H1 (cell line): ENCODE measurements at regions not wholly inside any gene's neighbourhood (a gene's known extent, or its start where the extent isn't known, plus 50 kb on each side); places are given as distances from the start of the nearest gene placed in this dataset.

Experiments used
- CTCF ChIA-PET: fragments of 300-600 bp; sonication (Branson Sonifier 250); formaldehyde crosslinking; loops from one replicate; lab custom pipeline; 2021; ENCODE audit not compliant: partially characterized antibody; lab: Charles Lee
- POLR2A ChIA-PET: fragments of 300-600 bp; sonication (Branson Sonifier 250); formaldehyde crosslinking; loops from one replicate; lab custom pipeline; 2021; ENCODE audit warnings: inconsistent platforms; ENCODE audit not compliant: partially characterized antibody; lab: Charles Lee
- DNase-seq, 2 experiments: peaks; one replicate each; pipeline versions ENCODE4 v3.0.0 to v3.0.0-alpha.2; 2010 to 2022; ENCODE audit warnings: low spot score in 2 of 2, low read depth in 1 of 2, mixed read lengths in 1 of 2
- FAIRE-seq: peaks from 2 replicates; lab custom pipeline; 2011; peaks lifted over from hg19 to GRCh38; lab: Jason Lieb, UNC
- H2AFZ ChIP-seq: 2 replicates; pipeline ENCODE4 v1.8.1; 2012; ENCODE audit warnings: low read length, inconsistent platforms
- H2AK5ac ChIP-seq: 2 replicates; pipeline ENCODE4 v1.6.1; 2013; ENCODE audit warnings: low read depth, low read length
- H2BK120ac ChIP-seq: replicated peaks from 2 replicates; pipeline ENCODE3; 2013; ENCODE audit warnings: low read depth, low read length, inconsistent platforms
- H2BK12ac ChIP-seq: 2 replicates; pipeline ENCODE4 v1.6.1; 2013; ENCODE audit warnings: low read depth, low read length
- H2BK15ac ChIP-seq: 2 replicates; pipeline ENCODE4 v1.6.1; 2013; ENCODE audit warnings: low read length
- H2BK20ac ChIP-seq: 2 replicates; pipeline ENCODE4 v1.6.1; 2013; ENCODE audit warnings: low read length
- H2BK5ac ChIP-seq: 2 replicates; pipeline ENCODE4 v1.6.1; 2013; ENCODE audit warnings: low read depth, low read length
- H3K14ac ChIP-seq: 2 replicates; pipeline ENCODE4 v1.6.1; 2013; ENCODE audit warnings: inconsistent platforms; ENCODE audit not compliant: insufficient read length
- H3K18ac ChIP-seq: 2 replicates; pipeline ENCODE4 v1.6.1; 2013; ENCODE audit warnings: low read length; ENCODE audit errors: extremely low read depth
- H3K23ac ChIP-seq: 2 replicates; pipeline ENCODE4 v1.6.1; 2013; ENCODE audit warnings: inconsistent platforms; ENCODE audit not compliant: insufficient read length
- H3K23me2 ChIP-seq: 2 replicates; pipeline ENCODE4 v1.6.1; 2013; ENCODE audit warnings: low read depth, low read length
- H3K27ac ChIP-seq: 2 replicates; pipeline ENCODE4 v1.6.1; 2011; ENCODE audit warnings: low read depth, low read length, inconsistent platforms
- H3K27me3 ChIP-seq, 4 experiments: replicated peaks in 1 of 4; 1 replicate in 1 of 4; 2 replicates in 3 of 4; pipeline versions ENCODE4 v1.6.1 to v1.8.1; 2011 to 2013; ENCODE audit warnings: low read length in 3 of 4, mild to moderate bottlenecking in 3 of 4, inconsistent platforms in 2 of 4, mixed read lengths in 2 of 4, moderate library complexity in 1 of 4; ENCODE audit not compliant: control insufficient read depth in 3 of 4, insufficient read depth in 3 of 4; ENCODE audit errors: extremely low read depth in 1 of 4
- H3K36me3 ChIP-seq, 4 experiments: 2 replicates each; pipeline versions ENCODE4 v1.6.1 to v1.8.1; 2011 to 2013; ENCODE audit warnings: mild to moderate bottlenecking in 4 of 4, low read length in 3 of 4, moderate library complexity in 2 of 4, control low read depth in 1 of 4, inconsistent platforms in 1 of 4; ENCODE audit not compliant: insufficient read depth in 4 of 4, control insufficient read depth in 2 of 4
- H3K4ac ChIP-seq: replicated peaks from 2 replicates; pipeline ENCODE3; 2013; ENCODE audit warnings: low read length, low read depth, mixed read lengths, inconsistent platforms; ENCODE audit not compliant: insufficient read length
- H3K4me1 ChIP-seq, 4 experiments: replicated peaks in 1 of 4; 1 replicate in 1 of 4; 2 replicates in 3 of 4; pipeline versions ENCODE4 v1.6.1 to v1.8.1; 2011 to 2013; ENCODE audit warnings: low read length in 3 of 4, inconsistent platforms in 2 of 4, mixed read lengths in 1 of 4; ENCODE audit not compliant: insufficient read depth in 4 of 4, control insufficient read depth in 3 of 4
- H3K4me2 ChIP-seq, 2 experiments: 2 replicates each; pipeline versions ENCODE4 v1.6.1 to v1.8.1; 2011 to 2013; ENCODE audit warnings: low read depth in 2 of 2, low read length in 2 of 2, control low read depth in 1 of 2, inconsistent platforms in 1 of 2, mild to moderate bottlenecking in 1 of 2; ENCODE audit not compliant: insufficient read depth in 1 of 2
- H3K4me3 ChIP-seq, 4 experiments: fragments of 200-600, 300-600 bp in 1 of 4; sonication (generic), shearing (Covaris generic), sonication (Bioruptor Twin) in 1 of 4; 2 replicates each; pipeline versions ENCODE4 v1.5.1 to v1.8.1; 2011 to 2016; ENCODE audit warnings: low read length in 4 of 4, low read depth in 3 of 4, control low read depth in 2 of 4, inconsistent platforms in 2 of 4, mild to moderate bottlenecking in 2 of 4, mixed read lengths in 1 of 4, moderate library complexity in 1 of 4; ENCODE audit not compliant: insufficient read depth in 2 of 4; ENCODE audit errors: extremely low read depth in 1 of 4
- H3K56ac ChIP-seq: replicated peaks from 2 replicates; pipeline ENCODE3; 2013; ENCODE audit warnings: low read depth, mild to moderate bottlenecking, mixed read lengths, low read length, inconsistent platforms; ENCODE audit not compliant: insufficient read length
- H3K79me1 ChIP-seq: 2 replicates; pipeline ENCODE4 v1.6.1; 2013; ENCODE audit warnings: low read depth, low read length, control low read depth
- H3K79me2 ChIP-seq, 2 experiments: 2 replicates each; pipeline versions ENCODE4 v1.6.1 to v1.8.1; 2012 to 2013; ENCODE audit warnings: low read length in 2 of 2, mild to moderate bottlenecking in 2 of 2, inconsistent platforms in 1 of 2; ENCODE audit not compliant: insufficient read depth in 2 of 2, control insufficient read depth in 1 of 2
- H3K9ac ChIP-seq, 4 experiments: replicated peaks in 1 of 4; 1 replicate in 1 of 4; 2 replicates in 3 of 4; pipeline versions ENCODE4 v1.6.1 to v1.8.1; 2011 to 2013; ENCODE audit warnings: low read depth in 3 of 4, low read length in 3 of 4, control low read depth in 2 of 4, mild to moderate bottlenecking in 2 of 4, moderate library complexity in 2 of 4, inconsistent platforms in 1 of 4; ENCODE audit errors: extremely low read depth in 1 of 4
- H3K9me3 ChIP-seq, 2 experiments: 2 replicates each; pipeline versions ENCODE4 v1.6.1 to v1.8.1; 2012 to 2013; ENCODE audit warnings: mild to moderate bottlenecking in 2 of 2, moderate library complexity in 2 of 2, control low read depth in 1 of 2, inconsistent platforms in 1 of 2, low read depth in 1 of 2, low read length in 1 of 2, mixed read lengths in 1 of 2; ENCODE audit not compliant: insufficient read depth in 2 of 2
- H4K20me1 ChIP-seq, 2 experiments: replicated peaks in 1 of 2; 2 replicates each; pipeline versions ENCODE3 to v1.8.1; 2011 to 2013; ENCODE audit warnings: inconsistent platforms in 2 of 2, low read length in 2 of 2, mild to moderate bottlenecking in 1 of 2; ENCODE audit not compliant: insufficient read depth in 2 of 2, control insufficient read depth in 1 of 2
- H4K5ac ChIP-seq: 2 replicates; pipeline ENCODE4 v1.6.1; 2013; ENCODE audit warnings: low read length, low read depth, mixed read lengths, inconsistent platforms; ENCODE audit not compliant: insufficient read length
- H4K8ac ChIP-seq: 2 replicates; pipeline ENCODE4 v1.8.0; 2013; ENCODE audit warnings: mild to moderate bottlenecking, moderate library complexity, low read length, inconsistent platforms; ENCODE audit not compliant: insufficient read depth; ENCODE audit errors: extremely low read depth
- H4K91ac ChIP-seq: replicated peaks from 2 replicates; pipeline ENCODE3; 2013; ENCODE audit warnings: low read length, mixed read lengths, inconsistent platforms; ENCODE audit not compliant: insufficient read length
- ASH2L ChIP-seq: fragments of 200-600, 300-600 bp; sonication (generic); IDR thresholded peaks from one replicate; pipeline ENCODE4 v1.7.1; 2017; ENCODE audit warnings: low read length
- ATF2 ChIP-seq: IDR thresholded peaks from 2 replicates; pipeline ENCODE4 v1.6.1; 2012; ENCODE audit warnings: low read length, inconsistent platforms
- BRCA1 ChIP-seq: IDR thresholded peaks from 2 replicates; pipeline ENCODE4 v1.6.1; 2012; ENCODE audit warnings: low read depth, low read length, improper control_type of control experiment
- CREB1 ChIP-seq: IDR thresholded peaks from 2 replicates; pipeline ENCODE4 v1.6.1; 2012; ENCODE audit warnings: inconsistent platforms
- RBBP5 ChIP-seq: IDR thresholded peaks from 2 replicates; pipeline ENCODE4 v1.7.1; 2012; ENCODE audit warnings: low read depth, mild to moderate bottlenecking, inconsistent platforms, low read length, moderate library complexity, borderline replicate concordance
- RNF2 ChIP-seq: fragments of 200-900, 300-1000 bp; sonication (generic); IDR thresholded peaks from 2 replicates; pipeline ENCODE4 v1.7.1; 2016; ENCODE audit warnings: borderline replicate concordance, low read depth, mild to moderate bottlenecking, antibody characterized with exemption, low read length; ENCODE audit not compliant: poor library complexity, severe bottlenecking; ENCODE audit errors: missing control alignments
- WGBS, 2 experiments: shearing (Covaris generic) in 1 of 2; methylation state at CpG; one replicate each; pipeline versions ENCODE4 v1.1.6 to v1.1.7; 2013 to 2015; ENCODE audit warnings: low lambda C conversion rate in 2 of 2, mixed read lengths in 2 of 2, inconsistent platforms in 1 of 2, low coverage in 1 of 2, missing lambda C conversion rate in 1 of 2; ENCODE audit not compliant: insufficient replicate concordance in 2 of 2, insufficient coverage in 1 of 2, insufficient read length in 1 of 2; ENCODE audit errors: extremely low coverage in 1 of 2, missing lambda C conversion rate in 1 of 2; 5-methylcytosine and 5-hydroxymethylcytosine counted together

- no peak overlapping the region for H4K91ac ChIP-seq
- ChIA-PET CTCF (no interaction called here), POLR2A (no interaction called here)
- no peak overlapping the region for H2BK15ac ChIP-seq
- no peaks in the 10 kb centered on the region for H3K79me1 ChIP-seq
- no peak for DNase-seq
- no peak overlapping the region for H4K5ac ChIP-seq
- no peak overlapping the region for H3K14ac ChIP-seq
- no peak overlapping the region for H3K27ac ChIP-seq
- no peaks in the 10 kb centered on the region for H3K9me3 ChIP-seq
- H3K4ac ChIP-seq, result no peak overlapping the region
- no peak overlapping the region for H3K9ac ChIP-seq
- H2AK5ac ChIP-seq, result no peak overlapping the region
- H3K36me3 ChIP-seq, result no peaks in the 10 kb centered on the region
- H2BK20ac ChIP-seq, result no peak overlapping the region
- H2BK12ac ChIP-seq, result no peak overlapping the region
- no peaks in the 10 kb centered on the region for H3K4me1 ChIP-seq
- FAIRE-seq, result no peak
- no peak overlapping the region for H2AFZ ChIP-seq
- H3K23me2 ChIP-seq, result no peaks in the 10 kb centered on the region
- TF ChIP-seq ASH2L (no peak), RBBP5 (no peak), CREB1 (no peak), RNF2 (no peak), BRCA1 (no peak), ATF2 (no peak)
- H3K56ac ChIP-seq, result no peak overlapping the region
- H3K4me3 ChIP-seq, result no peak overlapping the region
- H3K18ac ChIP-seq, result no peak overlapping the region
- H3K4me2 ChIP-seq, result no peak overlapping the region
- no peak overlapping the region for H2BK5ac ChIP-seq
- no peaks in the 10 kb centered on the region for H4K20me1 ChIP-seq
- H3K23ac ChIP-seq, result no peak overlapping the region
- 77% methylated on average over 5 of the region's 5 CpGs; no CpG with 5 or more reads in 1 of the 2 experiments for WGBS, 2 experiments
- no peaks in the 10 kb centered on the region for H3K27me3 ChIP-seq
- H2BK120ac ChIP-seq, result no peak overlapping the region
- no peaks in the 10 kb centered on the region for H3K79me2 ChIP-seq
- no peak overlapping the region for H4K8ac ChIP-seq
Observed at GRCh38 chr2:162929571-162929970, 91.0 kb upstream of the KCNH7 start.
